ENCODE measurements at regions not wholly inside any gene's neighbourhood (a gene's known extent, or its start where the extent isn't known, plus 50 kb on each side); places are given as distances from the start of the nearest gene placed in this dataset.

GRCh38 chrX:916230-916599 lies 285.6 kb downstream of the SHOX start (continued):
- TF ChIP-seq ATF7 (IDR thresholded peaks at IDR 0.05) (no peak), STAT5A (IDR thresholded peaks at IDR 0.05; ENCODE audit: borderline replicate concordance, low read length) (no peak), XRCC5 (IDR thresholded peaks at IDR 0.05; ENCODE audit: low read depth, low read length) (no peak), NR2C1 (IDR thresholded peaks at IDR 0.05) (no peak), NR2C1 (tag; IDR thresholded peaks at IDR 0.05) (no peak), ZBTB1 (CRISPR knock-in tag; IDR thresholded peaks at IDR 0.05; ENCODE audit: borderline replicate concordance, low read depth) (no peak), FOXA3 (CRISPR knock-in tag; conservative IDR thresholded peaks at IDR 0.05 in 1 of 2, IDR thresholded peaks at IDR 0.05 in 1 of 2) (no peak)

GRCh38 chrX:915427-916229 lies 285.0 kb downstream of the SHOX start:
- no peak for DNase-seq (ENCODE audit: extremely low read depth in 1 of 4, low spot score in 3 of 4)
- in situ Hi-C loops (cut with MboI) (no loop called here), intact Hi-C loops (cut with micrococcal nuclease) (no loop called here)
- ATAC-seq: no peak
- Histone ChIP-seq H3K36me3 (ENCODE audit: control insufficient read depth, insufficient read depth, low read length) (no peaks in the 10 kb centered on the region), H3K79me2 (ENCODE audit: control insufficient read depth, insufficient read depth, low read length) (no peaks in the 10 kb centered on the region), H3K9me3 (replicated peaks; ENCODE audit: control insufficient read depth, insufficient read depth, low read depth, low read length) (no peaks in the 10 kb centered on the region), H3K4me2 (ENCODE audit: insufficient read depth, low read length) (no peak overlapping the region), H3K27me3 (ENCODE audit: control insufficient read depth in 2 of 2, insufficient read depth in 2 of 2, low read length in 2 of 2) (no peaks in the 10 kb centered on the region), H3K9me1 (ENCODE audit: control insufficient read depth, insufficient read depth, low read length) (no peaks in the 10 kb centered on the region), H3K4me1 (replicated peaks in 1 of 2; ENCODE audit: control insufficient read depth in 2 of 2, insufficient read depth in 2 of 2, low read length in 2 of 2) (no peaks in the 10 kb centered on the region), H2AFZ (ENCODE audit: low read depth, low read length) (no peak overlapping the region), H3K27ac (ENCODE audit: extremely low read depth, low read depth, low read length) (no peak overlapping the region), H3K9ac (ENCODE audit: insufficient read depth in 1 of 2, low read depth in 2 of 2, low read length in 2 of 2) (no peak overlapping the region), H4K20me1 (replicated peaks; ENCODE audit: control insufficient read depth, insufficient read depth, low read length) (no peaks in the 10 kb centered on the region), H3K4me3 (no peak overlapping the region)
- CTCF ChIA-PET (ENCODE audit: low intra/inter-chr PET ratio): no interaction called here
- no peak for FAIRE-seq
- no TSS peak for BruUV-seq (replicated peaks)
- POLR2A ChIA-PET: no interaction called here
- WGBS (ENCODE audit: insufficient coverage, low coverage, missing lambda C conversion rate): 4% methylated on average over 14 of the region's 15 CpGs
- TF ChIP-seq ZBTB43 (CRISPR knock-in tag; IDR thresholded peaks at IDR 0.05) (no peak), EZH2 (IDR thresholded peaks at IDR 0.05; ENCODE audit: borderline replicate concordance, low read depth, low read length) (no peak), ZNF717 (CRISPR knock-in tag; IDR thresholded peaks at IDR 0.05) (no peak), POLR3G (IDR thresholded peaks at IDR 0.05; ENCODE audit: extremely low read depth, insufficient read length, insufficient replicate concordance) (no peak), ZBTB7A (IDR thresholded peaks at IDR 0.05; ENCODE audit: borderline replicate concordance, control insufficient read depth, low read depth, low read length) (no peak), TAF9B (IDR thresholded peaks at IDR 0.05; ENCODE audit: partially characterized antibody) (no peak), POLR2G (IDR thresholded peaks at IDR 0.05; ENCODE audit: low read depth, low read length) (no peak), CLOCK (CRISPR knock-in tag; IDR thresholded peaks at IDR 0.05; ENCODE audit: borderline replicate concordance) (no peak), RBM15 (IDR thresholded peaks at IDR 0.05; ENCODE audit: insufficient read depth, low read length) (no peak)
